HepG2 (cell line): ENCODE measurements at regions not wholly inside any gene's neighbourhood (a gene's known extent, or its start where the extent isn't known, plus 50 kb on each side); places are given as distances from the start of the nearest gene placed in this dataset.

Experiments
- CEBPG ChIP-seq: IDR thresholded peaks from 2 replicates; pipeline ENCODE4 v1.6.1; 2016
- E2F5 ChIP-seq: sonication (generic); formaldehyde crosslinking; conservative IDR thresholded peaks from 2 replicates; pipeline ENCODE4 v1.4.0; 2020; ENCODE audit warnings: missing genetic modification reagents
- JUNB ChIP-seq: sonication (generic); formaldehyde crosslinking; IDR thresholded peaks from 2 replicates; pipeline ENCODE4 v1.8.0; 2022; ENCODE audit warnings: missing genetic modification reagents, mild to moderate bottlenecking, borderline replicate concordance
- KLF6 ChIP-seq: IDR thresholded peaks from 2 replicates; pipeline ENCODE4 v1.8.0; 2016; ENCODE audit warnings: missing biosample characterization, missing genetic modification reagents
- MYPOP ChIP-seq: sonication (generic); formaldehyde crosslinking; IDR thresholded peaks from 2 replicates; pipeline ENCODE4 v1.8.1; 2023; ENCODE audit warnings: mild to moderate bottlenecking, moderate library complexity, missing genetic modification reagents
- PHF5A ChIP-seq: IDR thresholded peaks from one replicate; pipeline ENCODE4 v1.6.1; 2018; ENCODE audit warnings: low read depth, missing genetic modification reagents; ENCODE audit not compliant: unreplicated experiment
- REST ChIP-seq, 2 experiments: IDR thresholded peaks; 2 replicates each; pipeline ENCODE4 v1.6.1; 2011 to 2012; ENCODE audit warnings: low read length in 2 of 2, borderline replicate concordance in 1 of 2, low read depth in 1 of 2, mild to moderate bottlenecking in 1 of 2, moderate library complexity in 1 of 2
- SMAD1 ChIP-seq: sonication (generic); formaldehyde crosslinking; IDR thresholded peaks from 2 replicates; pipeline ENCODE4 v1.4.0; 2020; ENCODE audit warnings: missing genetic modification reagents, low read depth, mild to moderate bottlenecking, borderline replicate concordance
- SPEN ChIP-seq: sonication (generic); formaldehyde crosslinking; IDR thresholded peaks from 2 replicates; pipeline ENCODE4 v1.5.1; 2020; ENCODE audit warnings: low read depth, mild to moderate bottlenecking, missing genetic modification reagents
- ZNF235 ChIP-seq: sonication (generic); formaldehyde crosslinking; IDR thresholded peaks from 2 replicates; pipeline ENCODE4 v1.8.1; 2023; ENCODE audit warnings: mild to moderate bottlenecking, missing genetic modification reagents, borderline replicate concordance
- ZNF280B ChIP-seq: sonication (generic); formaldehyde crosslinking; IDR thresholded peaks from 2 replicates; pipeline ENCODE4 v1.5.0; 2020; ENCODE audit warnings: missing genetic modification reagents, mild to moderate bottlenecking, borderline replicate concordance
- ZNF414 ChIP-seq: sonication (generic); formaldehyde crosslinking; IDR thresholded peaks from 2 replicates; pipeline ENCODE4 v1.5.0; 2020; ENCODE audit warnings: missing genetic modification reagents
- ZNF556 ChIP-seq: sonication (generic); formaldehyde crosslinking; IDR thresholded peaks from 2 replicates; pipeline ENCODE4 v1.4.0; 2020; ENCODE audit warnings: mild to moderate bottlenecking, missing genetic modification reagents, borderline replicate concordance
- ZNF605 ChIP-seq: sonication (generic); formaldehyde crosslinking; IDR thresholded peaks from 2 replicates; pipeline ENCODE4 v1.8.0; 2022; ENCODE audit warnings: mild to moderate bottlenecking, missing genetic modification reagents
- ZNF670 ChIP-seq: sonication (generic); formaldehyde crosslinking; IDR thresholded peaks from 2 replicates; pipeline ENCODE4 v1.8.0; 2022; ENCODE audit warnings: mild to moderate bottlenecking, missing genetic modification reagents, borderline replicate concordance
- ZNF710 ChIP-seq: sonication (generic); formaldehyde crosslinking; IDR thresholded peaks from 2 replicates; pipeline ENCODE4 v1.5.0; 2020; ENCODE audit warnings: mild to moderate bottlenecking, missing genetic modification reagents, borderline replicate concordance
- ZNF713 ChIP-seq: sonication (generic); formaldehyde crosslinking; IDR thresholded peaks from 2 replicates; pipeline ENCODE4 v1.4.0; 2020; ENCODE audit warnings: mild to moderate bottlenecking, missing genetic modification reagents

GRCh38 chr5:96199713-96200183 lies 233.3 kb downstream of the PCSK1 start (continued):
- TF ChIP-seq ZNF414 (CRISPR knock-in tag), result no peak
- no peak for TF ChIP-seq REST (IDR thresholded peaks at IDR 0.05; ENCODE audit: borderline replicate concordance in 1 of 2, low read depth in 1 of 2, low read length in 2 of 2)
- no peak for TF ChIP-seq ZNF670 (CRISPR knock-in tag)
- no peak for TF ChIP-seq ZNF280B (CRISPR knock-in tag)
- TF ChIP-seq KLF6 (CRISPR knock-in tag), result no peak
- TF ChIP-seq PHF5A (CRISPR knock-in tag), result no peak
- no peak for TF ChIP-seq ZNF235 (CRISPR knock-in tag)
- no peak for TF ChIP-seq ZNF605 (CRISPR knock-in tag)
- TF ChIP-seq MYPOP, result no peak; the same call in 1 of the 2 replicates
- no peak for TF ChIP-seq ZNF713 (CRISPR knock-in tag)
- no peak for TF ChIP-seq ZNF556 (CRISPR knock-in tag)
- TF ChIP-seq SMAD1 (CRISPR knock-in tag), result no peak
- no peak for TF ChIP-seq JUNB
- no peak for TF ChIP-seq SPEN (CRISPR knock-in tag)
- no peak for TF ChIP-seq ZNF710 (CRISPR knock-in tag)
- peak; percentile 33; the same call in 1 of the 2 replicates for TF ChIP-seq CEBPG (CRISPR knock-in tag)
- TF ChIP-seq E2F5 (CRISPR knock-in tag), result no peak
